ENCODE measurements at regions not wholly inside any gene's neighbourhood (a gene's known extent, or its start where the extent isn't known, plus 50 kb on each side); places are given as distances from the start of the nearest gene placed in this dataset.

GRCh38 chr4:166577639-166578038 is 656.7 kb downstream of the SPOCK3 start:
- no peak overlapping the region for H2BK15ac ChIP-seq (ENCODE audit: low read depth, low read length)
- H4K20me1 ChIP-seq (ENCODE audit: insufficient read depth, low read length), result no peaks in the 10 kb centered on the region
- no peak overlapping the region for H3K4me3 ChIP-seq (ENCODE audit: insufficient read depth, low read depth, low read length)
- H3K4ac ChIP-seq (ENCODE audit: low read depth, low read length), result no peak overlapping the region
- DNase-seq, result no peak
- no peaks in the 10 kb centered on the region for H3K36me3 ChIP-seq (ENCODE audit: control insufficient read depth, insufficient read depth, low read length)
- H4K8ac ChIP-seq (ENCODE audit: low read depth in 2 of 2, low read length in 2 of 2), result no peak overlapping the region
- ATAC-seq (ENCODE audit: low read depth), result no peak
- no peaks in the 10 kb centered on the region for H3K9me1 ChIP-seq (ENCODE audit: insufficient read depth, low read length)
- no peak overlapping the region for H2BK20ac ChIP-seq (ENCODE audit: low read depth, low read length)
- H3K9ac ChIP-seq (ENCODE audit: low read depth, low read length), result no peak overlapping the region
- no peak overlapping the region for H2BK120ac ChIP-seq (ENCODE audit: low read depth, low read length)
- in situ Hi-C loops (cut with MboI; ENCODE audit: low sequenced_read_pairs), result no loop called here
- no peak for TF ChIP-seq SMC3 (IDR thresholded peaks at IDR 0.05; ENCODE audit: low read depth, low read length)
- TF ChIP-seq POLR2A (IDR thresholded peaks at IDR 0.05; ENCODE audit: low read depth, low read length), result no peak
- TF ChIP-seq BHLHE40 (IDR thresholded peaks at IDR 0.05; ENCODE audit: low read depth, low read length), result no peak
- no peak for TF ChIP-seq FOS (IDR thresholded peaks at IDR 0.05; ENCODE audit: low read depth, low read length)
- no peak for TF ChIP-seq RCOR1 (IDR thresholded peaks at IDR 0.05; ENCODE audit: insufficient replicate concordance, low read length)
- TF ChIP-seq USF2 (IDR thresholded peaks at IDR 0.05; ENCODE audit: low read depth, low read length), result no peak
- TF ChIP-seq NFE2L2 (IDR thresholded peaks at IDR 0.05; ENCODE audit: low read depth, low read length), result no peak
- TF ChIP-seq MXI1 (IDR thresholded peaks at IDR 0.05; ENCODE audit: borderline replicate concordance, low read depth, low read length), result no peak
- no peak for TF ChIP-seq MAFK (IDR thresholded peaks at IDR 0.05; ENCODE audit: low read depth, low read length)
- TF ChIP-seq, protein P1, sequence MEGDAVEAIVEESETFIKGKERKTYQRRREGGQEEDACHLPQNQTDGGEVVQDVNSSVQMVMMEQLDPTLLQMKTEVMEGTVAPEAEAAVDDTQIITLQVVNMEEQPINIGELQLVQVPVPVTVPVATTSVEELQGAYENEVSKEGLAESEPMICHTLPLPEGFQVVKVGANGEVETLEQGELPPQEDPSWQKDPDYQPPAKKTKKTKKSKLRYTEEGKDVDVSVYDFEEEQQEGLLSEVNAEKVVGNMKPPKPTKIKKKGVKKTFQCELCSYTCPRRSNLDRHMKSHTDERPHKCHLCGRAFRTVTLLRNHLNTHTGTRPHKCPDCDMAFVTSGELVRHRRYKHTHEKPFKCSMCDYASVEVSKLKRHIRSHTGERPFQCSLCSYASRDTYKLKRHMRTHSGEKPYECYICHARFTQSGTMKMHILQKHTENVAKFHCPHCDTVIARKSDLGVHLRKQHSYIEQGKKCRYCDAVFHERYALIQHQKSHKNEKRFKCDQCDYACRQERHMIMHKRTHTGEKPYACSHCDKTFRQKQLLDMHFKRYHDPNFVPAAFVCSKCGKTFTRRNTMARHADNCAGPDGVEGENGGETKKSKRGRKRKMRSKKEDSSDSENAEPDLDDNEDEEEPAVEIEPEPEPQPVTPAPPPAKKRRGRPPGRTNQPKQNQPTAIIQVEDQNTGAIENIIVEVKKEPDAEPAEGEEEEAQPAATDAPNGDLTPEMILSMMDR (conservative IDR thresholded peaks at IDR 0.05; ENCODE audit: low read depth, low read length), result no peak
- no peak for TF ChIP-seq CHD1 (IDR thresholded peaks at IDR 0.05; ENCODE audit: low read depth, low read length)
- TF ChIP-seq CEBPB (IDR thresholded peaks at IDR 0.05; ENCODE audit: low read depth, low read length), result no peak
- TF ChIP-seq RAD21 (IDR thresholded peaks at IDR 0.05; ENCODE audit: low read length), result no peak
- no peak for TF ChIP-seq MAZ (IDR thresholded peaks at IDR 0.05; ENCODE audit: borderline replicate concordance, low read depth, low read length)
- TF ChIP-seq, protein P2, sequence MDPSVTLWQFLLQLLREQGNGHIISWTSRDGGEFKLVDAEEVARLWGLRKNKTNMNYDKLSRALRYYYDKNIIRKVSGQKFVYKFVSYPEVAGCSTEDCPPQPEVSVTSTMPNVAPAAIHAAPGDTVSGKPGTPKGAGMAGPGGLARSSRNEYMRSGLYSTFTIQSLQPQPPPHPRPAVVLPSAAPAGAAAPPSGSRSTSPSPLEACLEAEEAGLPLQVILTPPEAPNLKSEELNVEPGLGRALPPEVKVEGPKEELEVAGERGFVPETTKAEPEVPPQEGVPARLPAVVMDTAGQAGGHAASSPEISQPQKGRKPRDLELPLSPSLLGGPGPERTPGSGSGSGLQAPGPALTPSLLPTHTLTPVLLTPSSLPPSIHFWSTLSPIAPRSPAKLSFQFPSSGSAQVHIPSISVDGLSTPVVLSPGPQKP (IDR thresholded peaks at IDR 0.05; ENCODE audit: borderline replicate concordance, low read depth, low read length), result no peak
- TF ChIP-seq RFX5 (IDR thresholded peaks at IDR 0.05; ENCODE audit: low read depth, low read length), result no peak
- no peak overlapping the region for H3K14ac ChIP-seq (replicated peaks; ENCODE audit: low read depth, low read length)
- no peak overlapping the region for H3K56ac ChIP-seq (ENCODE audit: extremely low read depth, insufficient read depth, low read length)
- ChIA-PET CTCF (no interaction called here), POLR2A (ENCODE audit: unreplicated experiment) (no interaction called here)
- no TSS peak for BruUV-seq (replicated peaks)
- peaks cover 4% of the 10 kb centered on the region for H3K9me3 ChIP-seq (ENCODE audit: control insufficient read depth, insufficient read depth, low read length)
- H2BK5ac ChIP-seq (ENCODE audit: low read depth, low read length, poor library complexity, severe bottlenecking), result no peak overlapping the region
- no peak overlapping the region for H2AK9ac ChIP-seq (replicated peaks; ENCODE audit: low read depth, low read length, poor library complexity)
- no CpG with 5 or more reads among the region's 2 CpGs for WGBS, 2 experiments (ENCODE audit: extremely low coverage in 2 of 2, insufficient read length in 1 of 2)
- H2AK5ac ChIP-seq (ENCODE audit: low read depth, low read length), result no peak overlapping the region
- no peak overlapping the region for H3K18ac ChIP-seq (ENCODE audit: low read depth, low read length)
- H3K79me1 ChIP-seq (ENCODE audit: low read depth in 1 of 2, low read length in 2 of 2), result no peaks in the 10 kb centered on the region
- H3K27me3 ChIP-seq (ENCODE audit: control insufficient read depth, insufficient read depth, low read length), result no peaks in the 10 kb centered on the region
- no peak overlapping the region for H2AFZ ChIP-seq (replicated peaks; ENCODE audit: low read length, poor library complexity)
- intact Hi-C loops (cut with micrococcal nuclease), result no loop called here
- no peaks in the 10 kb centered on the region for H3K4me1 ChIP-seq (ENCODE audit: control insufficient read depth, insufficient read depth, low read length)
- no peak overlapping the region for H4K91ac ChIP-seq (ENCODE audit: insufficient read depth, low read depth, low read length)
- H3K23ac ChIP-seq (ENCODE audit: low read depth, low read length), result no peak overlapping the region
- dilution Hi-C loops (cut with HindIII; ENCODE audit: low sequenced_read_pairs, unreplicated experiment), result no loop called here
- H3K27ac ChIP-seq (ENCODE audit: insufficient read depth, low read length), result no peak overlapping the region
- no peak overlapping the region for H3K4me2 ChIP-seq (ENCODE audit: low read depth, low read length)
- H4K5ac ChIP-seq (ENCODE audit: low read depth, low read length), result no peak overlapping the region

Data from IMR-90 (cell line).